NOMO-1 treated with dmso at 0.1 percent for 144 hours (cell line): ENCODE measurements at regions not wholly inside any gene's neighbourhood (a gene's known extent, or its start where the extent isn't known, plus 50 kb on each side); places are given as distances from the start of the nearest gene placed in this dataset.

Source experiments
- DNase-seq: peaks from one replicate; lab custom pipeline; 2025; ENCODE audit not compliant: unreplicated experiment; lab: John Stamatoyannopoulos, UW

- no peak for DNase-seq
Observed at GRCh38 chr9:91094324-91095088, 267.2 kb downstream of the AUH start.

GRCh38 chr9:91098203-91098850, 263.4 kb downstream of the AUH start:
- DNase-seq = no peak

- no peak for DNase-seq
Observed at GRCh38 chr9:91099436-91099835, 262.3 kb downstream of the AUH start.

GRCh38 chr9:91100878-91101450, 260.8 kb downstream of the AUH start:
- no peak for DNase-seq

- DNase-seq = no peak
Observed at GRCh38 chr9:91101611-91102168, 260.0 kb downstream of the AUH start.

- DNase-seq = no peak
Observed at GRCh38 chr9:91102269-91102668, 259.4 kb downstream of the AUH start.

GRCh38 chr9:91103931-91104330, 257.8 kb downstream of the AUH start:
- no peak for DNase-seq

- DNase-seq = no peak
Observed at GRCh38 chr9:91106415-91107081, 255.2 kb downstream of the AUH start.

- no peak for DNase-seq
Observed at GRCh38 chr9:91111226-91111625, 250.5 kb downstream of the AUH start.

- DNase-seq = no peak
Observed at GRCh38 chr9:91111876-91112275, 249.8 kb downstream of the AUH start.

- no peak for DNase-seq
Observed at GRCh38 chr9:91113016-91113415, 248.7 kb downstream of the AUH start.

- DNase-seq = no peak
Observed at GRCh38 chr9:91114450-91114849, 247.3 kb downstream of the AUH start.

- no peak for DNase-seq
Observed at GRCh38 chr9:91116211-91116610, 245.5 kb downstream of the AUH start.

GRCh38 chr9:91116711-91117110, 245.0 kb downstream of the AUH start:
- no peak for DNase-seq

- DNase-seq = no peak
Observed at GRCh38 chr9:91117474-91117891, 244.2 kb downstream of the AUH start.

- DNase-seq = no peak
Observed at GRCh38 chr9:91117959-91118703, 243.6 kb downstream of the AUH start.

GRCh38 chr9:91118704-91119025, 243.1 kb downstream of the AUH start:
- DNase-seq = no peak

GRCh38 chr9:91119142-91119541, 242.6 kb downstream of the AUH start:
- DNase-seq = no peak

- no peak for DNase-seq
Observed at GRCh38 chr9:91119679-91120078, 242.0 kb downstream of the AUH start.

GRCh38 chr9:91120200-91120599, 241.5 kb downstream of the AUH start:
- no peak for DNase-seq

- no peak for DNase-seq
Observed at GRCh38 chr9:91122755-91123154, 239.0 kb downstream of the AUH start.
